ENCODE measurements at regions not wholly inside any gene's neighbourhood (a gene's known extent, or its start where the extent isn't known, plus 50 kb on each side); places are given as distances from the start of the nearest gene placed in this dataset.

DNA sequence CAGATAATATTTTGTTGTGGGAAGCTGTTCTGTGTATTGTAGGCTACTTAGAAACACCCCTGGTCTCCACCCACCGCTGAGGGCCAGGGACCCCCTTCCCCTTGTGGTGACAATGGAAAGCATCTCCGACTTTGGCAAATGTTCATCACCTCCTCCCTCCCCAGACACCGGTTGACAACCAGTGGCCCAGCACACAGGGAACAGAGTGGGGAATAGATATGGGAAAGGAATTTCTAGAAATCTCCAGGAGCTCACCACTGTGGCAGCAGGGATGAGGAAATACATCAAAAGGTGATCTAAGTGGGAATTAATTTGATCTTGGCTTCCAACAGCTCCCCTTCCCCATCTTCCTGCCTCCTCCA, 257.3 kb upstream of the FOXQ1 start:
- no peak for DNase-seq

DNA sequence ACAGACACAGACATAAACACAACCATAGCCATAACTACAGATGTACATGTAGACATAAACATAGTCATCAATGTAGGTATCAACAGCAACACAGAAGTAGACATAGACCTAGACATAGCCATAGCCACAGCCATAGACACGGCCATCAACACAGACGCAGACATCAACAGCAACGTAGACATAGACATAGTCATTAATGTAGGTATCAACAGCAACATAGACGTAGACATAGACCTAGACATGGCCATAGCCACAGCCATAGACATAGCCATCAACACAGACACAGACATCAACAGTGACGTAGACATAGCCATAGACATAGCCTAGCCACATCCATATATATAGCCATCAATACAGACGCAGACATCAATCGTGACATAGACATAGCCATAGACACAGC, 258.3 kb upstream of the FOXQ1 start:
- no peak for DNase-seq

DNA sequence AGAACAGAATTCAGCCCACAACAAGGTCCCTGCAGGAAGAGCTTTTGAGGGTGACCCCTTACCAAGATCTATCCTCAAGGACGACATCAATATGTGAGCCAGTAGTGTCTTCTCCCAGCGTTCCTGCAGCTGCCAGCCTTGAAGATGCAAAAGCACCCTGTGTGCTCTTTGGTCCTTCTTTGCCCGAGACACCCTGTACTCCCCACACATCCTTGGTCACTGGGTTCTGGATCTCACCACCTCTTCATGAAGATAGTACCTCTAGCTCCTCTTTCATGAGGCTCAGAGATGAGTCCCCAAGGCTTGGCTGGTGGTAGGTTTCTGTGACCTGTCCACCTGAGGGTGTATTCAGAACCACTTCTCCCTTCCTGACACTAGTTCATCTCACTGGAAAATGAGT, 259.6 kb upstream of the FOXQ1 start:
- no peak for DNase-seq

DNA sequence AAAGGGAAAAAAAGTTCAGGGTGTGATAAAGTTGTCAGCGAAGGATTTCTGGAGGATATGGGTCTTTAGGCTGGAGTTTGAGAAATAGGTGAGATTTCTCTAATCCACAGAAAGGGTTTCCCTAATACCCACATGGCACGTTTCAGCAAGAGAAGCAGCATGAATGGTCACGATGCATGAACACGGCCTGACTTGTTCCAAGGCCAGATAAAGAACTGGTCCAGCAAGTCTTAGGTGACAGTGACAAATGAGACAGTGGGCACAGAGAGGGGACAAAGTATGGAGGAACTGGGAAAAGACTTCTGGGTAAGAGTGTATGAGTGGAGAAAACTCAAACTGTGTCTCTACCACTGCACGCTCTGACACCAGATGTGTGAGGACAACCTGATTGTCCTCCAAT, 262.0 kb upstream of the FOXQ1 start:
- no peak for DNase-seq

DNA sequence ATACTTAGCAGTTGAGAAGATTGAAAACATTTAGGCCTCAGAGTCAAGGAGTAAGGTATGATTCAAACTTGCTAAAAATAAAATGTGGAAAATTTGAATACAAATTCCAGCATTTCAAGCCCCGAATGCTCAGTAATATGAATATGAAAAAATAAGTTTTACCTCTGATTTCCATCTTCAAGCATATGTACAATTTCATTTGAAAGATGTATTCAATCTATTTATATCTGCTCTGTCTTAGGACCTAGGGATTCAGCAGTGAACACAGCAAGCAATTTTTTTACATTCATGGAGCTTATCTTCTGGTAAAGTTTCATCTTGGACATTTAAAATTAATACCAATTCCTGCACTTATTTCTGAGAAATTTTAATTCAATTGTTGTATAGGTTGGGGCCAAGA, 262.7 kb upstream of the FOXQ1 start:
- DNase-seq = no peak

DNA sequence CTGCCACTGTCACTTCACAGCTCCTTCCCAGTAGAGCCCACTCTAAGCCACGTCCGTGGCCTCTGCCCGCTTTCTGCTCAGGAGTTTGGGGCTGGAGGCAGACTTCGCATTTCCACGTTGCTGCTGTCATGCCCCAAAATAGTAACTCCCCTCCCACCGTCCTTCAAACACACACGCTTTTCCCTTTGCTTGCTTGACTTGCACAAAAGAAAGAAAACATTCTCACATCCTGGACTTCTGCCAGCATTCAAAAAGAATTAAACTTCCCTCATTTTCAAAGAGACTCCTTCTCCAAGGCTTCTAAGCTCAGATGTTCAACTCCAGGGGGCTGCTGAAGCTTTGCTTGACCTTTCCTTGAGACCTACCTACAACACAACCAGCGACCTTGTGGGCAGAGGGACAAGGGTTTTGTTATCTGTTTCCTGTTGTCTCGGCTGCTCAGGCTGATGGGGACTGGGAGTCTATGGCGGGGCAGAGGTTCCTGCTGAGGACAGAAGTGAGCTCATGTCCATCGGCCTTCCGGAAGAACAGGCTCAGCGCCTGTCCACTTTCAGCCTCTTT, 263.8 kb upstream of the FOXQ1 start:
- DNase-seq = no peak

DNA sequence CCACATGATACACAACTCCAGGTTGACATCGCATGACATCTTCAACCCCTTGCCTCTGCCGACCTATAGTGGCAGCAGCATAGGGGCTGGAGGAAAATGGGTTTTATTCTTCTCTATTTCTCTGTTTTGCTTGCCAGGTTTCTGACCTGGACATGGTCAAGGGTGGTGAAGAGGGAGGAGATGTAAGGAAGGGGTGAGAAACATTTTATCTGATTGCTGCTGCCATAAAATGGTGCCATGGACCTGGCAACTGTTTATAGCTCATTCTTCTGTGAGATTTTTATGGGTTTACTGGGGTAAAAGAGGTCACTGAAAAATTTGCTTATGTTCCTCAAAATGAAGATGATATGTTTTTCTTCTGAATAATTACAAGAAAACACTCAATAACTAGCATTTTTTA, 266.7 kb upstream of the FOXQ1 start:
- no peak for DNase-seq

DNA sequence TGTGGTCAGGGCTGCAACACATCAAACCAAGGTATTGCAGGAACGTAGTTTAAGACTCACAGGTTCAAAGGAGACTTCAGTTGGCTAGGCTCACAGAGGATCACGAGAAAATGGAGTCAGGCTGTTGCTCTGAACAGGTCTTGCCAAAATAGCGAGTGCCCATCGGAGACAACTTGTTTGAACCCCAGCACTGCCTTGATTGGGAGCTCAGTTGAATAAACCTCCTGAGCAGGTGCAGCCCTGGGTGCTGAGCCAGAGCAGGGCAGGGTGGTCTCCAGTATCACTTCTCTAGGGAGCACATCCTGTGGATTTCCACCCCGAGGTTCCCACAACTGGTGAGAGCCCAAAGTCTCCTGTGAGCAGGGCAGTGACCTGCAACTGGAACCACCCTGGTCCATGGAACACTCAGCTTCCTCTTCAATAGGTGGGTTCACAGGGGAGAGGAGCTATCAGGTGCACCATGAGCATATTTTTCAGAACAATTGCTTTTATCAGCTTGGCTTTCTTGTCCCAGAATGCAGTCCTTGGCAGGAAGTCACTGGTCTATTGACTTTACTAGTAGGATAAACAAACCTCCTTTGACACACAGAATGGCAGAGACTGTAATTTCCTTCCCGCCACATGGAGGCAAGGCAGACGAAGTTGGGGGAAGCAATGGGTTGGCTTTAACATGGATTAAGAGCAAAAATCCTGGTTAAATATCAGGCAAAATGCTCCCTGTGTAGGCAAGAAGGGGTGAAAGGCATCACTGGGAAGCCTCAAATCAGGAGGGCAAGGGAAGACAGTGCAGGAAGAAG, 267.7 kb upstream of the FOXQ1 start:
- DNase-seq = no peak

DNA sequence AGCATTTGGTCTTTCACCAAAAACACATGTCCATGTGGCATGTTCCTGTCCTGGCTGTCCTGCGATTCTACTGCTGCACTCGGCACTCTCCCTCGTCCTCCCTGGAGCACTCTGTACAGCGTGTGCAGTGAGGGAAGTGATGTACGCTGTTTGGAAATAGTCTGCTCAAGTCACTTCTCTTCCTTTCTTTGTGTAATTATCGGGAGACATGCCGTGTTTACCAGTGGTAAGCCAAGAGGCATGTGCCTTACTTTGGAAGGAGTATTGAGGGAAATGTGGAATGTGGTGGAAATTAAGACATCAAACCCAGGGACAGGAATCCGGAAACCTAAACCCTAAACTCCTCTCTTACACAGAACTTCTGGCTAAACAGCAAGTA, 268.5 kb upstream of the FOXQ1 start:
- DNase-seq = no peak

DNA sequence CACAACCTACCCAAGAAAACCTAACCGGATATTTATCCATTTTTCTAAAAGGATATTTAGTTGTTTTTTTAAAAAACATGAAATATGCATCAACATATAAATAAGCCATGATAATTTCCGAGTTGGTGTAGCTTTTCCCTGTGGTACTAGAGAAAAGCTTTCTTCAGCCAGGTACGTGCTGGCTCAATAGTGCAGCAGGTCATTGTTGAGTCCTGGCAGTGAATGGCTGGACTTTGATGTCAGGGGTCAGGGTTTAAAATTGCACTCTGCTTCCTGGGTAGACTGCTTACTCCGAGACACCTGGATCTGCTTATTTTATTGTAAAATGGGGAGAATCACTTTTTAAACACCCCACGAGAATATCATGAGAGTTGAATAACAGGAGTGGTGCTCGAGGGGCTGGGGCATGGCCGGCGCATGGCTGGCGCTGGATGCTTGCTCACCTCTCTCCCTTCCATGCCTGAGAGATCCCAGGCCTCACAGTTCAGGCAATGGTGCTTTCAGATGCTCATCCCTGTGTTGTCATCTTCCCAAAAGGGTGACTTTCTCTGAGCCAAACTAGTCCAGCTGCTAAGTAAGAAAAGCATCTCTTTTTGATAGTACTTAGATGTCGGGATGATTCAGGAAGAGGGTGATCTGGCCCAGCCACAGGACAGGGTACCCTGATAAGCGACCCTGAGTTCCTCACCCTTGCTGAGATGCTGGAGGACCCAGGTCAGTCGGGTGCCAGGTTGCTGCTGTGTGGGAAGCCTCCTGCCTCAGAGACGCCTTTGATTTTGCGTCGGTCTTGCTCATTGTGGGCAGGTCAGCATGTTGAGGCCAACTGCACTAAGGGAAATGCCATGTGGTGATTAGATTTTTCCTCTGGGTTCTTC, 269.1 kb upstream of the FOXQ1 start:
- DNase-seq = no peak

DNA sequence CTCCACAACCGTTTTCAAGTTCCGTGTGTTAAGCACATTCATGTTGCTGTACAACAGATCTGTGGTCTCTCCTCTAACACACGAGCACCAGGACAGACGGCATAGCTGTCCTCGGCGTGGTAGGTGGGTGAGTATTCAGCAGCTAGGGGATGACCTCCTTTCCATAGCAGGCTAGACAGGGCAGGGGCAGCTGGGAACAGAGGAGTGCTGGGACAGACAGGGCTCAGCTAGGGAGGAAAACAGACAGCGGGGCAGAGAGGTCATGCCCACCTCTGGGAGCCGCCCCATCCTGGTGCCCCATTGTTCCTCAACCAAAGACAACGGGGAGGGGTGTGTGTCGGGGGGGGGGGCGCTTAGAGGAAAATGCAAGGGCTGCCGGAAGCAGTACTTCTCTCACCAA, 271.5 kb upstream of the FOXQ1 start:
- no peak for DNase-seq

DNA sequence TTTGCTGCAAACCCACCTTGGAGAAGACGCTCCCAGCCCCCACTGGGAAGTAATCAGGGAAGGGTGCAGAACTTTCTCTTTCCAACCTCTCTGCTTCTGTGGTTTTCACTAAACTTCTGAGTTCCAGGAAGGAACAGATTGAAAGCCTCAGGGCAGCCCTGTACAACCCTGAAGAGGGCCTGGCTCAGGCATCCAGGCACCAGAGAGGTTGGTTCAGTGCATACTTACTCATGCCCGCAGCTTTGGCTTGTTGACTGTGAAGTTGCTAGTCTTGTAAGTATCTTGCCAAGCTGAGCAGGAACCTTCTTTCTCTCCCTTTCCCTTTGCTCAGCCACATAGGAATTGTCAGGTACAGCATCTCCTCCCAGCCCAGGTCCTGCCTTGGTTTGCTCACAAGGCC, 272.2 kb upstream of the FOXQ1 start:
- no peak for DNase-seq

DNA sequence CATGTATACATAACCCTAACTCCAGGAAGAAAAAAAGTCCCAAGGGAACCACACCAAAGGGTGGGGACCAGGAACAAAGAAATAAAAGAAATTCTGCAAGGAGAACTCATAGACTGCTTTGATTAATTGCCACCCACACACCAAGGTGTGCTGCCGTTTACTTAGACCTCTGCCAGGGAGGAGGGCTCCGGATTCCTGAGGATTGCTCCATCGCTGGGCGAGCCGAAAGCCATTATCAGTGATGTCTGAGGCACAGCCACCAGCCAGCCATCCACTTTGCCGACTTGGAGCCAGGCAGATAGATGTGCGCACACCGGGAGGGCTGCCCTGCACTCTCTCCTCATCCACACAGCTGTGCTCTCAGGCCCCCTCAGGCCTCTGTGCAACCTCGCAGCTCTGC, 272.7 kb upstream of the FOXQ1 start:
- no peak for DNase-seq

DNA sequence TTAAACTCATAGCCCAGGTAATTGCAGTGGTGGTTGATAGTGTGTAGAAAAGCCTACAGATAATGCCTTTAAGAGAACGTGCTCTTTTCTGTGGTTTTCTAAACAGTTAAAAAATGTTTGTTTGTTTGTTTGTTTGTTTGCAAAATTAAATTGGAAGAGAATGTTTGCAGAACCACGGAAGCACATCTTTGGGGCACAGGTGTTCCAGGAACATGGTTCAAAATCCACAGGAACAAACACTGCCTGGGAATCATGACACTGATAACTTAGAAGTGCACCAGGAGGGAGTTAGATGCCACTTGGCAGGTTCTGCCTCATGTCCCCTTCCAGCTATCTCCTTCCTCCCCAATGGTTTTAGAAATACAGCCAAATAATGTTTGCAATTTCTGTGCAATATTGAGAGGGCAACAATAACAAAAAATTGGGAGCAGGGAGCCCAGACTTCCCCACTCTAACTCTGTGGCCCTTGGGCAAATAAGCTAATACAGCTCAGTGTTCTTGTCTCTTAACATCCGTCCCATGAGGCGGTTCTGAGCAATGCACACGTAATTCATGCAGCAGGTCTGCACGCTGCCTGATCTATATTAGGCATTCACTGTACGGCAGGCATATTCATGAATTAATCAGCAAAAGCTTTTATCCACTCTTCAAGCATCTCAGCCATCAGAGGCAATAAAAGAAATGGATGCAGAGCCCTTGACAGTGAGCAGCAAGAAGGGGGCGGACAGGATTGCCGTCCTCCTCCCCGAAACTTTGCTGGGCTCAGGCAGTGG, 274.3 kb upstream of the FOXQ1 start:
- DNase-seq = no peak

DNA sequence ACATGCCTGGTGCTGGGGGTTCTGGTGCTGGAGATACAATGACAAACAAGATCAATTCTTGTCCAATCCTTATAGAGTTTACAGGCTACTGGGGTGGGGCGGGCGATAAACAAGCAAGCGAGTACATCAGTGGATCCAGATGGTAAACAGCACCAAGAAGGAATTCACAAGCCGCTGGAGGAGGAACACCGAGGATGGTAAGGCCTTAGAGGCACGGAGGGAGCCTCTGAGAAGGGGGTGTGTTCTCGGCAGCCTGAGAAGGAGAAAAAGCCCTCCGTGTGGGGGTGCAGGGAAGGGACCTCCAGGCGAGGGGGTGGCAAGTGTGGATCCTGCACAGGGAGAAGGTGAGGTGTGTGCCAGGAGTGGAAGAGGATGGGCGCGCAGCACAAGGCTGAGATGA, 276.5 kb upstream of the FOXQ1 start:
- no peak for DNase-seq

DNA sequence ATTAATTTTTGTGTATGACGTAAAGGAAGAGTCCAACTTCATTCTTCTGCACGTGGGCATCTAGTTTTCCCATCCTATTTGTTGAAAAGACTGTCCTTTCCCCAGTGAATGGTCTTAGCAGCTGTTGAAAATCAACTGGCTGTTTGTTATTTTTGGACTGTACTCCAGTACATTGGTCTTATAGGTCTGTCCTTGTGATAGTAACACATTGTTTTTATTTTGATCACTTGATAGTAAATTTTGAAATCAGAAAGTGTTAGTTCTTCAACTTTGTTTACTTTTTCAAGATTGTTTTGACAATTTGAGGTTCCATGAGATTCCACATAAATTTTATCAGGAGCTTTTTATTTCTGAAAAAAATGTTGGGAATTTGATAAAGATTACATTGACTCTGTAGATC, 280.2 kb upstream of the FOXQ1 start:
- no peak for DNase-seq

DNA sequence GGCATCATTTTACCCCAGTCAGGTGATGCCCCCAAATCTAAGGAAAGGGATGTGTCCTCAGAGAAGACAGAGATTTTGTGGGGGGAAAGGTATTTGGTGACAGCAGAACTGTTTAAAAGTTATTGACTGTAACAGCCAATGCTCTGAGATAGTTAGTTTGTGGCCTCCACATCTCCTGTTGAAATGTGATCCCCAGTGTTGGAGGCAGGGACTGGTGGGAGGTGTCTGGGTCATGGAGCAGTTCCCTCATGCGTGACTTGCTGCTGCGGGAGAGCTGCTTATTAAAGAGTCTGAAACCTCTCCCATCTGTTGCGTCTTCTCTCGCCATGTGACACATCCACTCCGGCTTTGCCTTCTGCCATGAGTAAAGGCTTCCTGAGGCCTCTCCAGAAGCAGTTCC, 282.8 kb upstream of the FOXQ1 start:
- DNase-seq = no peak

DNA sequence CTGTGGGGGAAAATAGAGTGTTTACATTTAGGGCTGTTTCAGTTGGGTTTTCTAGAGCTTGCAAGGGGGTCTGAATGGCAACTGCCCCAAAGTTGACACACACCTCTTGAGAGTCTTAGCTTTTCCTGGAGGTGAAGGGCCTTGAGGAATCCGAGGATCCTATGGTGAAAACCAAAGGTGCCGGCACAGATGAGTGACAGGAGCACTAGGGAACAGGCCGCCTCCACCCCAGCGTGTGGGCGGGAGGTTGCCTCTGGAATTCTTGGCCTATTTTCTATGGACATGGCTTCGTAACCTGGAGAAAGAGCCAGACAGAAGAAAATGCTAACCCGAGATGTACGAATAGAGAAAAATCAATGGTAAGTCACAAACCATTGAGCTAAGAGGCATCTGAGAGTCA, 283.2 kb upstream of the FOXQ1 start:
- no peak for DNase-seq

DNA sequence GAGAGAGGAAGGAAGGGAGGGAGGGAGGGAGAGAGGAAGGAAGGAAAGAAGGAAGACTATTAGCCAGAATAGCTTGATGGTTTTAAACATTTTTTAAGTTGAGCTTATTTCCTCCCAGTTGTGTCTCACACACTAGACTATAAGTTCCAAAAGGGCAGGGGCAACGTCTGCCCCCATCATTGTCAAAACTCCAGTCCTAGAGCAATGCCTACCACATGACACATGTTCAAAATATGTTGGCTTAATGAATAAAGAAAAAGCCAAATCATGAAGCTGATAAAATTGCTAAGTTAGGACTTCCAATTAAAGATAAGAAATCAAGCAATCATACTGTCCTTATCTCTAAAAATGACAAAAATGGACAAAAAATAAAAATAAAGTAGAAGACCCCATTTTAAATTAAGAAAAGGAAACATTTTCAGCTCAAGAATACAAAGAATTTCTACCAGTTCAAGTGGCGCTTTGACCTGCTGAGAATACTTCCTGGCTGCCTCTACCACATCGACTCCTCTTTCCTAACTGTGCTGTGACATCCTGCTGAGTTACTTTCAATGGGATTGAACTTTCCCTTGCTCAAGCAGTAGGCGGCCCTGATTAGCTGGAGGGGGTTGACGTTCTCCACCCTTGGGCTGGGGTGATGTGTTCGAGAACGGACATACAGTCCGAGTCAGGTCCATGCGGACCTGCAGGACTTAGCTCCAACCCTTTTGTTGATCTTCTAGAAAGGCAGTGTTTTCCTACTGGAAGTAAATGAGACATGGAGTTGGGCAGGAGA, 283.9 kb upstream of the FOXQ1 start:
- no peak for DNase-seq

DNA sequence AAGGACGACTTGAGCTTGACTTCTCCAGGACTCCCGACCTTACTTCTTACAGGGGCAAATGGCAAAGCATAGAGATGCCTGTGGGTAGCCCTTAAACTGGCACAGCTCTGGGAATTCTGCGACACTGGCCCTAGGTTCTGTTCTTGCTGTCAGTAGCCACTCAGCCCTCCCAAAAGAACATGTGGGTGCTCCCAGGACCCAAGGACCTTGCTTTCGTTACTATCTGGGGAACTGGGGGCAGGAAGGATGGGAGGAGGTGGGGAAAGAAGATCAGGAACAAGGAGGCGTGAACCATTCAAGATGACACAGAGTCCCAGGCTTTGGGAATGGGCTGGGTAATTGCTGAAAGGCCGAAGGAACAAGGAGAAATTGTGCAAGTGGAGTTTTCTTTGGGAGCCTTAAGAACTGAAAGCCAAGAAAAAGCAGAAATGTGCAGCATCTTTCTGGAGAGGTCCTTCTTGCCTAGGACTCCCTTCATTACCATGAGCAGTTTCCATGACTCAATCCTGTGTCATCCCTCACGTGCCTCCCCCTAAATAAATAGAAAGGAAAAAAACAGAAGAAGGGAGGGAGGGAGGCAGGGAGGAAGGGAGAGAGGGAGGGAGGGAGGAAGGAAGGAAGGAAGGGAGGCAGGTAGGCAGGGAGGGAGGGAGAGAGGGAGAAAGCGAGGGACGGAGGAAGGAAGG, 284.6 kb upstream of the FOXQ1 start:
- no peak for DNase-seq

DNA sequence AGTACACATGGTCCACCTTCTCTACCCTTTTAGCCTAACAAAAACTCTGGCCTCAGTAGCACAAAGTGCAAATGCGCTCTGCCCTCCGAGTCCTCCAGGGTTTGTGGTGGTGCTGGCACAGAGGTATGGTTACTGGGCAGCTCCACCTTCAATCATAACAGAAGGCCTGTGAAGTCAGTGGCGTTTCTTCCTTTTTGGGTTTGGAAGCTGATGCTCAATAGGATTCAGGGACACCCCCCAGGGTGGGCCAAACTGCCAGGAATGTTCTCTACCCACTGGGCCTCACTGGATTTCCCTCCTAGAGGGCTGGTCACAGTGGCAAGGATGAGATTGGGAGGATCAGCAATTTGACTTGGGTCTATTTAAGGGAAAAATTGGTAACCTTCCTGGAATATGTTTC, 286.1 kb upstream of the FOXQ1 start:
- no peak for DNase-seq

DNA sequence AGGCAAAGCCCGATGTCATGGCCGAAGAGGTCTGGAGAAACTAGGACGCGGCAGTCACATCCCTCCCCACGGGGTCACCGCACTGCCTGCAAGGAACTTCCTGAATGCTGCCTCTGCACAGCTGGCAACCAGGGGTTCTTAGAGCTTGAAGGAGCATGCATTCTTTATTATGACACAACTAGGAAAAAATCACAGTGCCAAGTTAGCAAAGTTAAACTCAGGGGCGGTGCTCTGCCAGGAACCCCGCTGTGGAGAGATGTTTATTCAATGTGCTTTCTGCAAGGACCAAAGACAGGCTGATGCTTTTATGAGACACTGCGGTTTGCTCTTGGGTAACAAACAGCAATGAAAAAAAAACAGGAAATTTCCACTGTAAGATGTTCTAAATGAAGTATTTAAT, 287.3 kb upstream of the FOXQ1 start:
- DNase-seq = no peak

Measured in stimulated activated CD8-positive, alpha-beta memory T cell treated with anti-CD3 and anti-CD28 coated beads, Interleukin-4, amount 100 ng/mL, for 48 hours (primary cell).